RWPE1 (cell line): ENCODE measurements at regions not wholly inside any gene's neighbourhood (a gene's known extent, or its start where the extent isn't known, plus 50 kb on each side); places are given as distances from the start of the nearest gene placed in this dataset.
"Not testable (repeated sequence)": the region's sequence is repeated elsewhere in the genome, so short reads cannot be mapped to it uniquely, and the experiment has no call there.

ENCODE experiments used
- CTCF ChIA-PET: fragments of 350-600 bp; sonication (Branson Sonifier 250); formaldehyde crosslinking; extraction: SDS; loops from one replicate; lab custom pipeline; 2021; lab: Yijun Ruan, JAX
- POLR2A ChIA-PET: fragments of 400-600 bp; formaldehyde crosslinking; extraction: SDS; loops from one replicate; lab custom pipeline; 2020; ENCODE audit warnings: antibody characterized with exemption; ENCODE audit not compliant: low non-redundant PET; lab: Yijun Ruan, JAX
- DNase-seq: peaks from one replicate; pipeline ENCODE4 v3.0.0; 2012; ENCODE audit warnings: low spot score
- H3K27ac ChIP-seq: fragments of 450-650 bp; 2 replicates; pipeline ENCODE4 v1.5.1; 2017
- TF ChIP-seq, protein P1 (sequence below): fragments of 450-650 bp; conservative IDR thresholded peaks from 2 replicates; pipeline ENCODE4 v1.5.1; 2017; ENCODE audit warnings: low read depth, mild to moderate bottlenecking

DNA sequence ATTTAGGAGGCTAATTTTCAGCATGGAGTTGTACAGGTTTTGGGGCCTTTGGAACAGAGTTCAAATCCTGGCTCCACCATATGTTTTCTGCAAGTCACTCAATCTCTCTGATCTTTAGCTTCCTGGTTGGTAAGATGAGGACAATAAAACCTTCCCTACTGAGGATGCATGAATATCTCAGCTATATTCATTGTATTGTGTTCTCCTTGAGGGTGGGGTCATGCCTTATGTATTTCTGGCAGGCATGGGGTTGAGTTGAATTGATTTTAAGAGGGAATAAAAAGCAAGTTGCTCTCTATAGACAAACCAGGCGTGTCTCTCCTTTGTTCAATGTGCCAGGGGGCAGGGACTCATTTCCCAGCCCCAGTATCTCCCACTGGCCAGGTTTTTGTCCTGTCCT is 173.1 kb downstream of the C12orf75 start:
- ChIA-PET CTCF (no interaction called here), POLR2A (no interaction called here)
- TF ChIP-seq, protein P1, sequence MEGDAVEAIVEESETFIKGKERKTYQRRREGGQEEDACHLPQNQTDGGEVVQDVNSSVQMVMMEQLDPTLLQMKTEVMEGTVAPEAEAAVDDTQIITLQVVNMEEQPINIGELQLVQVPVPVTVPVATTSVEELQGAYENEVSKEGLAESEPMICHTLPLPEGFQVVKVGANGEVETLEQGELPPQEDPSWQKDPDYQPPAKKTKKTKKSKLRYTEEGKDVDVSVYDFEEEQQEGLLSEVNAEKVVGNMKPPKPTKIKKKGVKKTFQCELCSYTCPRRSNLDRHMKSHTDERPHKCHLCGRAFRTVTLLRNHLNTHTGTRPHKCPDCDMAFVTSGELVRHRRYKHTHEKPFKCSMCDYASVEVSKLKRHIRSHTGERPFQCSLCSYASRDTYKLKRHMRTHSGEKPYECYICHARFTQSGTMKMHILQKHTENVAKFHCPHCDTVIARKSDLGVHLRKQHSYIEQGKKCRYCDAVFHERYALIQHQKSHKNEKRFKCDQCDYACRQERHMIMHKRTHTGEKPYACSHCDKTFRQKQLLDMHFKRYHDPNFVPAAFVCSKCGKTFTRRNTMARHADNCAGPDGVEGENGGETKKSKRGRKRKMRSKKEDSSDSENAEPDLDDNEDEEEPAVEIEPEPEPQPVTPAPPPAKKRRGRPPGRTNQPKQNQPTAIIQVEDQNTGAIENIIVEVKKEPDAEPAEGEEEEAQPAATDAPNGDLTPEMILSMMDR = no peak
- no peak for DNase-seq
- H3K27ac ChIP-seq = no peak overlapping the region

DNA sequence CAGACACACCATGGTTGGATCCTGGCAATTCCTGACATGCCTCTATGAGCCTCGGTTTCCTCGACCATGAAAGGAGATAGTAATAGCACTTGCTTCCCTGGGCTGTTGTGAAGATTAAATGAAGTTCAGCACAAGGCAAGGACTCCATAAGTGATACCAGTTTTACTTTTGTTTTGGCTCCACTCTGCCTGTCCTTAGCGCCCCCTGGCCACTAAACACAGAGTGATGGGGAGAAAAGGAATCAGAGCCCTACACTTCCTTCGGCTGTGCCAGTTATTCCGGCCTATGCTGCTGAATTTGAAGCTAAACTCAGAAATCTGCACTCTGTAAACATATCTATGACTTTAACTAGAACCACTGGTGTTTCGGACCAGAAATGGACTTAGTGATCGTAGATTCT is 173.8 kb downstream of the C12orf75 start:
- TF ChIP-seq, protein P1 = no peak
- DNase-seq = no peak
- no peak overlapping the region for H3K27ac ChIP-seq
- POLR2A ChIA-PET = no interaction called here
- CTCF ChIA-PET = no interaction called here

DNA sequence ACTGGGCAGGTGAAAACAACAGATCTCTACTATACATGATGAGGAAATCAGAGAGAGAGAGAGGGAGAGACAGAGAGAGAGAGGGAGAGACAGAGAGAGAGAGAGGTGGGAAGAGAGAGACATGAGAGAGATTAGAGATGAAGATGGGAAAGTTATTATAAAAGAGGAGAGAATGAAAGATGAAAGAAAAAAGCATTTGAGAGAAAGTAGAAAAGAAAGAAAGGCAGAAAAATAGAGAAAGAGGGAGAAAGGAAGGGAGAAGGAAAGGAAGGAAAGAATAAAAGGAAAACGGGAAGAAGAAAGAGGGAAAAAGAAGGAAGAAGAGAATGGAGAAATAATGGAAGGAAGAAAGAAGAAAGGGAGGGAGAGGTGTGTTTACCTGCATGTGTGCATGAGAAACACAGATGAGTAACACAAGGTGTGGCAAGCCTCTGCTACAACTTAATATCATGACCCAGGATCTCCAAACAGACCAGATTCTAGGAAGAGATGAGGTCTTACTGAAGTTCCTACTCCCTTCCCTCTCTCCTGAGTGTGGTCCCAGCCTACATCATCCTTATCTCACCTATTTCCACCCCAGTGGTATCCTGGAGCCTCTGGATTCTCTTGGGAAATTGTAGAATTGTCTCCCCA is 176.3 kb downstream of the C12orf75 start:
- TF ChIP-seq, protein P1 = no peak
- ChIA-PET CTCF (no interaction called here), POLR2A (no interaction called here)
- no peak overlapping the region for H3K27ac ChIP-seq
- no peak for DNase-seq

DNA sequence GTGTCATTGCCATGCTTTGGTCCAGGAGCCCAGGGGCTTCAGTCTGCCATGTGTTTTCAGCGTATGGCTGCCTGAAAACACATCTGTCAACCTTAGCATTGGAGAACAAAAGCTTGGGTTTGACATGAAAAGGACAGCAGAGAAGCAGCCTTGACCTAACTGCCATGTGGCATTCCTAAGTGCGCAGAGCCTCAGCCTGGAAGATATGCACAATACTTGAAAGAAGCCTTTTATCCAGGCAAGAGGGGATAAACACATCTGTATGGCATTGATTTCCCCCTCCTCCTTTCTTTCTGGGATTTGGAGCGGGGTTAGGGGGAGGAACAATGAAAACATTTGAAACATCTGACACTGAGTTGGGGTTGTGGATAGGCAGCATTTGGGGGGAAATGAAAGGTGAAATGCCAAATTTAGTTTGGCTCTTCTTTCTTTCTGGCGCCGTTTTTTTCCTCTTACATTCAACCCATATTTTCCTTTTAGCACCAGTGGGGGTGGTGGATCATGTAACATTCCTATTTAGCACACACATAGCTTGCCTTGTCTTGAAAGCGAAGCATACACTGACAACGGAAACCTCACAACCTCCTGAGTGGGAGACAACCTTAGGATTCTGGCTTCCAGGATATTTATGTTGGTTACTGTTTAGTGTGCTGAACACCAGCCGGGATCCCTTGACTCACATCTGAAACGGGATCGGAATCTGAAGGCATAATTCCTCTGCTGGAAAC is 177.0 kb downstream of the C12orf75 start:
- ChIA-PET CTCF (no interaction called here), POLR2A (no interaction called here)
- TF ChIP-seq, protein P1 = no peak
- H3K27ac ChIP-seq = no peak overlapping the region
- DNase-seq = no peak

GRCh38 chr12:105508096-105508495 is 177.6 kb downstream of the C12orf75 start:
- TF ChIP-seq, protein P1 = no peak
- ChIA-PET CTCF (no interaction called here), POLR2A (no interaction called here)
- no peak overlapping the region for H3K27ac ChIP-seq
- no peak for DNase-seq

GRCh38 chr12:105510526-105510925 is 180.0 kb downstream of the C12orf75 start:
- no peak overlapping the region for H3K27ac ChIP-seq
- no peak for DNase-seq
- TF ChIP-seq, protein P1 = no peak
- ChIA-PET CTCF (no interaction called here), POLR2A (no interaction called here)

DNA sequence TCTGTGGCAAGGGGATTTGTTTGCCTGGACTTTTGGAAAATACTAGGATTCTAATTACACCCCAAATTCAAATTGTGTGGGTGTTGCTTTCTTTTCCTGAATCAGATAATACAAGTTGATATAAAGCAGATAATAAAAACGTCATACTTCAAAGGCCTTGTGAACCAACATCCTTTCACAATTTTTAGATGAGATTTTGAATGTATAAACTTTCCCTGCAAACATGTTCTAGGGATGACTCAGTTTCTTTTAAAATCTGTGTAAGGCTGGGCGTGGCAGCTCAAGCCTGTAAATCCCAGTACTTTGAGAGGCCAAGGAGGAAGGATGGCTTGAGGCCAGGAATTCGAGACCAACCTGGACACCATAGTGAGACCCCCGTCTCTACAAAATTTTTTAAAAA is 182.4 kb downstream of the C12orf75 start:
- DNase-seq, CTCF ChIA-PET, POLR2A ChIA-PET, H3K27ac ChIP-seq: not testable (repeated sequence)
